ENCODE measurements at regions not wholly inside any gene's neighbourhood (a gene's known extent, or its start where the extent isn't known, plus 50 kb on each side); places are given as distances from the start of the nearest gene placed in this dataset.

- H3K36me3 ChIP-seq, result no peaks in the 10 kb centered on the region
- TF ChIP-seq, protein P1, sequence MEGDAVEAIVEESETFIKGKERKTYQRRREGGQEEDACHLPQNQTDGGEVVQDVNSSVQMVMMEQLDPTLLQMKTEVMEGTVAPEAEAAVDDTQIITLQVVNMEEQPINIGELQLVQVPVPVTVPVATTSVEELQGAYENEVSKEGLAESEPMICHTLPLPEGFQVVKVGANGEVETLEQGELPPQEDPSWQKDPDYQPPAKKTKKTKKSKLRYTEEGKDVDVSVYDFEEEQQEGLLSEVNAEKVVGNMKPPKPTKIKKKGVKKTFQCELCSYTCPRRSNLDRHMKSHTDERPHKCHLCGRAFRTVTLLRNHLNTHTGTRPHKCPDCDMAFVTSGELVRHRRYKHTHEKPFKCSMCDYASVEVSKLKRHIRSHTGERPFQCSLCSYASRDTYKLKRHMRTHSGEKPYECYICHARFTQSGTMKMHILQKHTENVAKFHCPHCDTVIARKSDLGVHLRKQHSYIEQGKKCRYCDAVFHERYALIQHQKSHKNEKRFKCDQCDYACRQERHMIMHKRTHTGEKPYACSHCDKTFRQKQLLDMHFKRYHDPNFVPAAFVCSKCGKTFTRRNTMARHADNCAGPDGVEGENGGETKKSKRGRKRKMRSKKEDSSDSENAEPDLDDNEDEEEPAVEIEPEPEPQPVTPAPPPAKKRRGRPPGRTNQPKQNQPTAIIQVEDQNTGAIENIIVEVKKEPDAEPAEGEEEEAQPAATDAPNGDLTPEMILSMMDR (IDR thresholded peaks at IDR 0.05; ENCODE audit: low read depth, low read length), result no peak
- H3K9me3 ChIP-seq, result no peaks in the 10 kb centered on the region
- H3K4me3 ChIP-seq (ENCODE audit: low read depth, low read length), result no peak overlapping the region
- no peak for DNase-seq
- no peaks in the 10 kb centered on the region for H3K27me3 ChIP-seq
- no peaks in the 10 kb centered on the region for H3K4me1 ChIP-seq
Observed at GRCh38 chr9:115283395-115283794, 165.4 kb upstream of the TNC start.

DNA sequence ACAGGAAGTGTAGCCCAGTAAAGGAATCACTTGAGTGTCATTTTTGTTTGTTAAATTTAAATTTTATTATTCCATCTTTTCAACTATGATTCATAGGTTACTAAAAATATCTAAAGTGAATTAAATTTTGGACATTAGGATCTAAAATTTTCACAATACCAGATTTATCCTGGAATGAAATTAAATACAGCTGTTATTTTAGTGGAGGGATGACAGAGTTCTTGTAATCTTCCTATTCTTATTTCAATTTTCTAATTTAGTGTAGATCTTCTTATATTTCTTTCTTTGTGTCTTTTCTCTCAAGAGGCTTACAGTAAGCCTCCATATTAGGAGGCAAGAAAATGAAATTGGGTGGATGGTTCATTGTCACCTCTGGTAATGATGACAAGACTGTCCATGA is 167.9 kb upstream of the TNC start:
- no peaks in the 10 kb centered on the region for H3K27me3 ChIP-seq
- H3K4me3 ChIP-seq (ENCODE audit: low read depth, low read length), result no peak overlapping the region
- no peaks in the 10 kb centered on the region for H3K9me3 ChIP-seq
- H3K4me1 ChIP-seq, result no peaks in the 10 kb centered on the region
- TF ChIP-seq, protein P1 (IDR thresholded peaks at IDR 0.05; ENCODE audit: low read depth, low read length), result no peak
- no peak for DNase-seq
- no peaks in the 10 kb centered on the region for H3K36me3 ChIP-seq

- H3K36me3 ChIP-seq, result no peaks in the 10 kb centered on the region
Observed at GRCh38 chr9:115286411-115286810, 168.5 kb upstream of the TNC start.

GRCh38 chr9:115289757-115290208 is 171.8 kb upstream of the TNC start:
- no peaks in the 10 kb centered on the region for H3K36me3 ChIP-seq
- TF ChIP-seq, protein P1 (IDR thresholded peaks at IDR 0.05; ENCODE audit: low read depth, low read length), result no peak
- no peaks in the 10 kb centered on the region for H3K4me1 ChIP-seq
- H3K27me3 ChIP-seq, result no peaks in the 10 kb centered on the region
- H3K9me3 ChIP-seq, result no peaks in the 10 kb centered on the region
- no peak overlapping the region for H3K4me3 ChIP-seq (ENCODE audit: low read depth, low read length)
- no peak for DNase-seq

More at GRCh38 chr9:115286411-115286810, 168.5 kb upstream of the TNC start:
- no peak overlapping the region for H3K4me3 ChIP-seq (ENCODE audit: low read depth, low read length)
- no peaks in the 10 kb centered on the region for H3K4me1 ChIP-seq
- TF ChIP-seq, protein P1 (IDR thresholded peaks at IDR 0.05; ENCODE audit: low read depth, low read length), result no peak
- H3K9me3 ChIP-seq, result no peaks in the 10 kb centered on the region
- no peak for DNase-seq
- no peaks in the 10 kb centered on the region for H3K27me3 ChIP-seq

- DNase-seq, result no peak
- Histone ChIP-seq H3K4me1 (no peaks in the 10 kb centered on the region), H3K27me3 (no peaks in the 10 kb centered on the region), H3K4me3 (ENCODE audit: low read depth, low read length) (no peak overlapping the region), H3K36me3 (no peaks in the 10 kb centered on the region), H3K9me3 (no peaks in the 10 kb centered on the region)
- TF ChIP-seq, protein P1 (IDR thresholded peaks at IDR 0.05; ENCODE audit: low read depth, low read length), result no peak
Observed at GRCh38 chr9:115291841-115292240, 173.9 kb upstream of the TNC start.

DNA sequence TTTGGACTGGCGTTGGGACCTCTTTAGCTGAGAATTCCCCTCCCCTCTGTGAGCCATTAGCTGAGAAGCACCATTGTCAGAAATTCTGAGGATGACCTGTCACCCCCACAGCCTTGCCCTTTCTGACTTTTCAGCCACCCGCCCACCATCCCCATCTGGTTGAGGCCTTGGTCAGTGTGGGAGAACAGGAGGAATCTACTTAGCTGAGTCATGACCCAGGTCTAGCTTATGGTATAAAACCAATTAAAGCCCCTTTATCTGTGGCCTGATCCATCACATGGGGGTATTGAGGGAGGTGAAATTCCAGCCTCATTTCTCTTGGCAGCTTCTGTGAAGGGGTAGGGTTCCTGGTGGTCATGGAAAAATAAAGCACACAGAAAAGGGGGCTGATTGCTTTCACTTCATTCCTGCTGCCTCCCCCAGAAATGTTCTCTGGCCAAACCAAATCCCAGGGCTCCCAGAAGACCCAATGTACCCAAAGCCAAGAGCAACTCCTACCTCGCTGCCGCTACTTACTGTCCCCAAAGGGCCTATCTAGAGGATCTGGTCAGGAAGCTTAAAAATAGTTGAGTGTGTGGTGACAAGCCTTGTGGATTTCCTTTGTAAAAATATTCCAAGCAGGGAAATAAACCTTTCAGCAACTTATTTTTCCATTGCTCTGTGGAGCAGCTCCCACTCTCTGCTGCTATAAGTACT is 174.8 kb upstream of the TNC start:
- Histone ChIP-seq H3K27me3 (no peaks in the 10 kb centered on the region), H3K36me3 (no peaks in the 10 kb centered on the region), H3K9me3 (no peaks in the 10 kb centered on the region), H3K4me1 (no peaks in the 10 kb centered on the region), H3K4me3 (ENCODE audit: low read depth, low read length) (no peak overlapping the region)
- DNase-seq, result no peak
- TF ChIP-seq, protein P1 (IDR thresholded peaks at IDR 0.05; ENCODE audit: low read depth, low read length), result no peak
